ENCODE measurements at regions not wholly inside any gene's neighbourhood (a gene's known extent, or its start where the extent isn't known, plus 50 kb on each side); places are given as distances from the start of the nearest gene placed in this dataset.

GRCh38 chr9:14523545-14523944, 169.7 kb downstream of the ZDHHC21 start:
- intact Hi-C loops (cut with micrococcal nuclease; ENCODE audit: unreplicated experiment) (no loop called here), in situ Hi-C loops (cut with HindIII; ENCODE audit: low pct_unique_long_range_greater_than_20kb, low sequenced_read_pairs) (no loop called here)
- no peaks in the 10 kb centered on the region for H3K36me3 ChIP-seq (ENCODE audit: control insufficient read depth, insufficient read depth, low read length)
- no peaks in the 10 kb centered on the region for H3K9me3 ChIP-seq (ENCODE audit: control insufficient read depth, insufficient read depth, low read depth, low read length)
- H3K27ac ChIP-seq (ENCODE audit: low read length), result no peak overlapping the region
- BruUV-seq (replicated peaks), result no TSS peak
- ATAC-seq (no peak), DNase-seq (ENCODE audit: low read depth, low spot score) (no peak)
- no peak for TF ChIP-seq POLR2AphosphoS5 (IDR thresholded peaks at IDR 0.05; ENCODE audit: low read depth, low read length)
- no peak for TF ChIP-seq REST (IDR thresholded peaks at IDR 0.05; ENCODE audit: insufficient read depth in 1 of 2, low read depth in 2 of 2, low read length in 1 of 2)
- H3K4me1 ChIP-seq (ENCODE audit: control insufficient read depth, insufficient read depth, low read length), result no peaks in the 10 kb centered on the region
- no peak overlapping the region for H3K4me3 ChIP-seq (ENCODE audit: low read depth in 2 of 2, low read length in 2 of 2)
- CTCF ChIA-PET, result no interaction called here
- POLR2A ChIA-PET, result no interaction called here
- H3K27me3 ChIP-seq (ENCODE audit: control insufficient read depth, insufficient read depth, low read length), result no peaks in the 10 kb centered on the region

GRCh38 chr9:14522627-14523379, 170.4 kb downstream of the ZDHHC21 start:
- intact Hi-C loops (cut with micrococcal nuclease; ENCODE audit: unreplicated experiment), result no loop called here
- ChIA-PET CTCF (no interaction called here), POLR2A (no interaction called here)
- Histone ChIP-seq H3K27ac (ENCODE audit: low read length) (no peak overlapping the region), H3K4me1 (ENCODE audit: control insufficient read depth, insufficient read depth, low read length) (no peaks in the 10 kb centered on the region), H3K36me3 (ENCODE audit: control insufficient read depth, insufficient read depth, low read length) (no peaks in the 10 kb centered on the region), H3K27me3 (ENCODE audit: control insufficient read depth, insufficient read depth, low read length) (no peaks in the 10 kb centered on the region), H3K4me3 (ENCODE audit: low read depth in 2 of 2, low read length in 2 of 2) (no peak overlapping the region), H3K9me3 (ENCODE audit: control insufficient read depth, insufficient read depth, low read depth, low read length) (no peaks in the 10 kb centered on the region)
- no TSS peak for BruUV-seq (replicated peaks)
- ATAC-seq (no peak), DNase-seq (ENCODE audit: low read depth, low spot score) (no peak)
- TF ChIP-seq POLR2AphosphoS5 (IDR thresholded peaks at IDR 0.05; ENCODE audit: low read depth, low read length), result no peak
- TF ChIP-seq TCF7L2 (IDR thresholded peaks at IDR 0.05; ENCODE audit: low read depth, low read length), result no peak
- no peak for TF ChIP-seq SIN3A (IDR thresholded peaks at IDR 0.05; ENCODE audit: borderline replicate concordance, insufficient read depth, low read depth, low read length)
- in situ Hi-C loops (cut with HindIII; ENCODE audit: low pct_unique_long_range_greater_than_20kb, low sequenced_read_pairs), result no loop called here

GRCh38 chr9:14520341-14520740, 172.9 kb downstream of the ZDHHC21 start:
- no peaks in the 10 kb centered on the region for H3K4me1 ChIP-seq (ENCODE audit: control insufficient read depth, insufficient read depth, low read length)
- intact Hi-C loops (cut with micrococcal nuclease; ENCODE audit: unreplicated experiment) (no loop called here), in situ Hi-C loops (cut with HindIII; ENCODE audit: low pct_unique_long_range_greater_than_20kb, low sequenced_read_pairs) (no loop called here)
- ChIA-PET POLR2A (no interaction called here), CTCF (no interaction called here)
- no peaks in the 10 kb centered on the region for H3K36me3 ChIP-seq (ENCODE audit: control insufficient read depth, insufficient read depth, low read length)
- no peak overlapping the region for H3K4me3 ChIP-seq (ENCODE audit: low read depth in 2 of 2, low read length in 2 of 2)
- no peak for DNase-seq (ENCODE audit: low read depth, low spot score)
- no peaks in the 10 kb centered on the region for H3K27me3 ChIP-seq (ENCODE audit: control insufficient read depth, insufficient read depth, low read length)
- no peak for ATAC-seq
- BruUV-seq (replicated peaks), result no TSS peak
- H3K9me3 ChIP-seq (ENCODE audit: control insufficient read depth, insufficient read depth, low read depth, low read length), result no peaks in the 10 kb centered on the region
- no peak overlapping the region for H3K27ac ChIP-seq (ENCODE audit: low read length)
- no peak for TF ChIP-seq CTCF (IDR thresholded peaks at IDR 0.05)
- TF ChIP-seq TCF7L2 (IDR thresholded peaks at IDR 0.05; ENCODE audit: low read depth, low read length), result no peak
- TF ChIP-seq SIN3A (IDR thresholded peaks at IDR 0.05; ENCODE audit: borderline replicate concordance, insufficient read depth, low read depth, low read length), result no peak
- no peak for TF ChIP-seq REST (IDR thresholded peaks at IDR 0.05; ENCODE audit: insufficient read depth in 1 of 2, low read depth in 2 of 2, low read length in 1 of 2)
- no peak for TF ChIP-seq POLR2AphosphoS5 (IDR thresholded peaks at IDR 0.05; ENCODE audit: low read depth, low read length)
